WTC11 (cell line): ENCODE measurements at regions not wholly inside any gene's neighbourhood (a gene's known extent, or its start where the extent isn't known, plus 50 kb on each side); places are given as distances from the start of the nearest gene placed in this dataset.

Source experiments
- TF ChIP-seq, protein P1 (sequence below): fragments of 200-600 bp; IDR thresholded peaks from 2 replicates; pipeline ENCODE4 v1.8.0; 2022; ENCODE audit warnings: antibody characterized with exemption
- TF ChIP-seq, protein P2 (sequence below): sonication (generic); formaldehyde crosslinking; IDR thresholded peaks from 2 replicates; pipeline ENCODE4 v1.8.0; 2022; ENCODE audit warnings: mild to moderate bottlenecking, missing genetic modification reagents
- TF ChIP-seq, protein P3 (sequence below): sonication (generic); formaldehyde crosslinking; IDR thresholded peaks from 2 replicates; pipeline ENCODE4 v1.8.1; 2022; ENCODE audit warnings: missing genetic modification reagents, borderline replicate concordance

DNA sequence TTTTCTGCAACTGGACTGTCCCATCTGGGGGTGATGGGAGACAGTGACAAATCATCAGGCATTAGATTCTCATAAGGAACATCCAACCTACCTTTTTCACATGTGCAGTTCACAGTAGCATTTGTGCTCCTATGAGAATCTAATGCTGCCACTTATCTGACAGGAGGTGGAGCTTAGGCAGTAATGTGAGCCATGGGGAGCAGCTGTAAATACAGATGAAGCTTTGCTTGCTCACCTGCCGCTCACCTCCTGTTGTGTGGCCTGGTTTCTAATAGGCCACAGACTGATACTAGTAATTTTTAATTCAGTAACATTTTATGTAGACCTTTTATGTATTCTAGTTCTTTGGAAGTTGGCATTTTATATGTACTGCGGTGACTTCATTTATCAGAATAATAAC, 180.1 kb upstream of the SPOPL start:
- TF ChIP-seq, protein P1, sequence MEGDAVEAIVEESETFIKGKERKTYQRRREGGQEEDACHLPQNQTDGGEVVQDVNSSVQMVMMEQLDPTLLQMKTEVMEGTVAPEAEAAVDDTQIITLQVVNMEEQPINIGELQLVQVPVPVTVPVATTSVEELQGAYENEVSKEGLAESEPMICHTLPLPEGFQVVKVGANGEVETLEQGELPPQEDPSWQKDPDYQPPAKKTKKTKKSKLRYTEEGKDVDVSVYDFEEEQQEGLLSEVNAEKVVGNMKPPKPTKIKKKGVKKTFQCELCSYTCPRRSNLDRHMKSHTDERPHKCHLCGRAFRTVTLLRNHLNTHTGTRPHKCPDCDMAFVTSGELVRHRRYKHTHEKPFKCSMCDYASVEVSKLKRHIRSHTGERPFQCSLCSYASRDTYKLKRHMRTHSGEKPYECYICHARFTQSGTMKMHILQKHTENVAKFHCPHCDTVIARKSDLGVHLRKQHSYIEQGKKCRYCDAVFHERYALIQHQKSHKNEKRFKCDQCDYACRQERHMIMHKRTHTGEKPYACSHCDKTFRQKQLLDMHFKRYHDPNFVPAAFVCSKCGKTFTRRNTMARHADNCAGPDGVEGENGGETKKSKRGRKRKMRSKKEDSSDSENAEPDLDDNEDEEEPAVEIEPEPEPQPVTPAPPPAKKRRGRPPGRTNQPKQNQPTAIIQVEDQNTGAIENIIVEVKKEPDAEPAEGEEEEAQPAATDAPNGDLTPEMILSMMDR = no peak
- TF ChIP-seq, protein P2, sequence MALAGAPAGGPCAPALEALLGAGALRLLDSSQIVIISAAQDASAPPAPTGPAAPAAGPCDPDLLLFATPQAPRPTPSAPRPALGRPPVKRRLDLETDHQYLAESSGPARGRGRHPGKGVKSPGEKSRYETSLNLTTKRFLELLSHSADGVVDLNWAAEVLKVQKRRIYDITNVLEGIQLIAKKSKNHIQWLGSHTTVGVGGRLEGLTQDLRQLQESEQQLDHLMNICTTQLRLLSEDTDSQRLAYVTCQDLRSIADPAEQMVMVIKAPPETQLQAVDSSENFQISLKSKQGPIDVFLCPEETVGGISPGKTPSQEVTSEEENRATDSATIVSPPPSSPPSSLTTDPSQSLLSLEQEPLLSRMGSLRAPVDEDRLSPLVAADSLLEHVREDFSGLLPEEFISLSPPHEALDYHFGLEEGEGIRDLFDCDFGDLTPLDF (CRISPR knock-in tag) = no peak
- TF ChIP-seq, protein P3, sequence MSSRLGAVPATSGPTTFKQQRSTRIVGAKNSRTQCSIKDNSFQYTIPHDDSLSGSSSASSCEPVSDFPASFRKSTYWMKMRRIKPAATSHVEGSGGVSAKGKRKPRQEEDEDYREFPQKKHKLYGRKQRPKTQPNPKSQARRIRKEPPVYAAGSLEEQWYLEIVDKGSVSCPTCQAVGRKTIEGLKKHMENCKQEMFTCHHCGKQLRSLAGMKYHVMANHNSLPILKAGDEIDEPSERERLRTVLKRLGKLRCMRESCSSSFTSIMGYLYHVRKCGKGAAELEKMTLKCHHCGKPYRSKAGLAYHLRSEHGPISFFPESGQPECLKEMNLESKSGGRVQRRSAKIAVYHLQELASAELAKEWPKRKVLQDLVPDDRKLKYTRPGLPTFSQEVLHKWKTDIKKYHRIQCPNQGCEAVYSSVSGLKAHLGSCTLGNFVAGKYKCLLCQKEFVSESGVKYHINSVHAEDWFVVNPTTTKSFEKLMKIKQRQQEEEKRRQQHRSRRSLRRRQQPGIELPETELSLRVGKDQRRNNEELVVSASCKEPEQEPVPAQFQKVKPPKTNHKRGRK = no peak
